PFSK-1 (cell line): ENCODE measurements at regions not wholly inside any gene's neighbourhood (a gene's known extent, or its start where the extent isn't known, plus 50 kb on each side); places are given as distances from the start of the nearest gene placed in this dataset.
A peak's percentile ranks its signal among the peaks of the same experiment; 100 is the strongest.

Experiments
- POLR2AphosphoS5 ChIP-seq: IDR thresholded peaks from 2 replicates; pipeline ENCODE4 v1.6.1; 2012; ENCODE audit warnings: low read depth, mild to moderate bottlenecking, control low read depth, low read length, moderate library complexity
- SIN3A ChIP-seq: IDR thresholded peaks from 2 replicates; pipeline ENCODE4 v1.6.1; 2012; ENCODE audit warnings: mild to moderate bottlenecking, low read length, moderate library complexity, borderline replicate concordance; ENCODE audit not compliant: insufficient read depth
- TF ChIP-seq, protein P1 (sequence below), 2 experiments: IDR thresholded peaks; 2 replicates each; pipeline versions ENCODE4 v1.6.1 to v1.8.0; 2011 to 2012; ENCODE audit warnings: low read depth in 2 of 2, low read length in 2 of 2, control low read depth in 1 of 2, inconsistent platforms in 1 of 2, mild to moderate bottlenecking in 1 of 2, moderate library complexity in 1 of 2; ENCODE audit not compliant: insufficient read depth in 1 of 2

DNA sequence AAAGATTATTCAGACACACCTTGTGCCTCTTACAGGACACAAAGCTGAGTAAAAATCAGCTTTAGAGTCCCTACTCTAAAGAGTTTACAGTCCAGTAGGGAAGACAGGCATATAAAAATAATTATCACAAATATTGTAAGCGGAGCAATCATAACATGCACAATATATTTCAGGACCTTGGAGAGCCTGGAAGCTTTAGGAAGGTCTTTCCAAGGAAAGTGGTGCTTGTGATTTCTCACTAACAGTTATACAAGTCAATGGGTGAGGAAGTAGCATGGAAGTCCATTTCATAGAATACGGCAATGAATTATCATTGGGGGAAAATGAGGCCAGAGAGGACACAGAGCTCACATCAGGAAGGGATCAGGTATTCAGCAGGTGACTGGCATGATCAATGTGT lies 268.3 kb downstream of the C12orf50 start:
- TF ChIP-seq POLR2AphosphoS5 (no peak), SIN3A (no peak)
- TF ChIP-seq, protein P1, sequence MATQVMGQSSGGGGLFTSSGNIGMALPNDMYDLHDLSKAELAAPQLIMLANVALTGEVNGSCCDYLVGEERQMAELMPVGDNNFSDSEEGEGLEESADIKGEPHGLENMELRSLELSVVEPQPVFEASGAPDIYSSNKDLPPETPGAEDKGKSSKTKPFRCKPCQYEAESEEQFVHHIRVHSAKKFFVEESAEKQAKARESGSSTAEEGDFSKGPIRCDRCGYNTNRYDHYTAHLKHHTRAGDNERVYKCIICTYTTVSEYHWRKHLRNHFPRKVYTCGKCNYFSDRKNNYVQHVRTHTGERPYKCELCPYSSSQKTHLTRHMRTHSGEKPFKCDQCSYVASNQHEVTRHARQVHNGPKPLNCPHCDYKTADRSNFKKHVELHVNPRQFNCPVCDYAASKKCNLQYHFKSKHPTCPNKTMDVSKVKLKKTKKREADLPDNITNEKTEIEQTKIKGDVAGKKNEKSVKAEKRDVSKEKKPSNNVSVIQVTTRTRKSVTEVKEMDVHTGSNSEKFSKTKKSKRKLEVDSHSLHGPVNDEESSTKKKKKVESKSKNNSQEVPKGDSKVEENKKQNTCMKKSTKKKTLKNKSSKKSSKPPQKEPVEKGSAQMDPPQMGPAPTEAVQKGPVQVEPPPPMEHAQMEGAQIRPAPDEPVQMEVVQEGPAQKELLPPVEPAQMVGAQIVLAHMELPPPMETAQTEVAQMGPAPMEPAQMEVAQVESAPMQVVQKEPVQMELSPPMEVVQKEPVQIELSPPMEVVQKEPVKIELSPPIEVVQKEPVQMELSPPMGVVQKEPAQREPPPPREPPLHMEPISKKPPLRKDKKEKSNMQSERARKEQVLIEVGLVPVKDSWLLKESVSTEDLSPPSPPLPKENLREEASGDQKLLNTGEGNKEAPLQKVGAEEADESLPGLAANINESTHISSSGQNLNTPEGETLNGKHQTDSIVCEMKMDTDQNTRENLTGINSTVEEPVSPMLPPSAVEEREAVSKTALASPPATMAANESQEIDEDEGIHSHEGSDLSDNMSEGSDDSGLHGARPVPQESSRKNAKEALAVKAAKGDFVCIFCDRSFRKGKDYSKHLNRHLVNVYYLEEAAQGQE (IDR thresholded peaks at IDR 0.05; ENCODE audit: insufficient read depth in 1 of 2, low read depth in 2 of 2, low read length in 2 of 2): peak in 1 of 2 experiments; percentile 82; a peak in 2 of 4 replicates
